BJ (cell line): ENCODE measurements at regions not wholly inside any gene's neighbourhood (a gene's known extent, or its start where the extent isn't known, plus 50 kb on each side); places are given as distances from the start of the nearest gene placed in this dataset.
"Not testable (repeated sequence)": the region's sequence is repeated elsewhere in the genome, so short reads cannot be mapped to it uniquely, and the experiment has no call there.

Experiments used
- CTCF ChIA-PET: fragments of 350-600 bp; formaldehyde crosslinking; extraction: SDS; loops from one replicate; lab custom pipeline; 2021; ENCODE audit warnings: antibody characterized with exemption, inconsistent platforms; lab: Yijun Ruan, JAX
- POLR2A ChIA-PET: fragments of 300-600 bp; sonication (Branson Sonifier 250); formaldehyde crosslinking; extraction: SDS; loops from one replicate; lab custom pipeline; 2021; ENCODE audit warnings: antibody characterized with exemption; lab: Charles Lee
- DNase-seq: peaks from one replicate; pipeline ENCODE4 v3.0.0-alpha.2; 2011; ENCODE audit warnings: low read depth
- H3K27me3 ChIP-seq: 2 replicates; pipeline ENCODE4 v1.6.0; 2011; ENCODE audit warnings: low read length; ENCODE audit not compliant: control insufficient read depth, insufficient read depth
- H3K36me3 ChIP-seq: 2 replicates; pipeline ENCODE4 v1.5.1; 2011; ENCODE audit warnings: low read length; ENCODE audit not compliant: control insufficient read depth, insufficient read depth
- H3K4me3 ChIP-seq: 2 replicates; pipeline ENCODE4 v1.5.1; 2011; ENCODE audit warnings: low read depth, mild to moderate bottlenecking, control low read depth, low read length
- CTCF ChIP-seq: IDR thresholded peaks from 2 replicates; pipeline ENCODE4 v1.5.1; 2011; ENCODE audit warnings: low read depth, mild to moderate bottlenecking, control low read depth, inconsistent platforms, low read length, moderate library complexity; ENCODE audit not compliant: insufficient read depth

GRCh38 chr17:45554479-45554878 lies 64.0 kb upstream of the PLEKHM1 start:
- POLR2A ChIA-PET, DNase-seq, CTCF ChIA-PET: not testable (repeated sequence)

GRCh38 chr17:45558821-45559220 lies 68.3 kb upstream of the PLEKHM1 start:
- H3K27me3 ChIP-seq, H3K4me3 ChIP-seq, H3K36me3 ChIP-seq, CTCF ChIA-PET, DNase-seq, POLR2A ChIA-PET: not testable (repeated sequence)

More at GRCh38 chr17:45554479-45554878, 64.0 kb upstream of the PLEKHM1 start:
- H3K27me3 ChIP-seq, H3K4me3 ChIP-seq, H3K36me3 ChIP-seq: not testable (repeated sequence)

- DNase-seq, POLR2A ChIA-PET, H3K4me3 ChIP-seq, H3K27me3 ChIP-seq, CTCF ChIA-PET, H3K36me3 ChIP-seq: not testable (repeated sequence)
Observed at GRCh38 chr17:45562868-45563267, 72.3 kb upstream of the PLEKHM1 start.

GRCh38 chr17:45563283-45563682 lies 72.8 kb upstream of the PLEKHM1 start:
- H3K27me3 ChIP-seq, H3K4me3 ChIP-seq, CTCF ChIA-PET, POLR2A ChIA-PET, H3K36me3 ChIP-seq, DNase-seq: not testable (repeated sequence)

- H3K36me3 ChIP-seq, DNase-seq, POLR2A ChIA-PET, H3K27me3 ChIP-seq, CTCF ChIA-PET, H3K4me3 ChIP-seq: not testable (repeated sequence)
Observed at GRCh38 chr17:45568275-45568674, 77.8 kb upstream of the PLEKHM1 start.

GRCh38 chr17:45573326-45573725 lies 82.8 kb upstream of the PLEKHM1 start:
- H3K27me3 ChIP-seq, H3K4me3 ChIP-seq, DNase-seq, H3K36me3 ChIP-seq, CTCF ChIA-PET, POLR2A ChIA-PET: not testable (repeated sequence)

GRCh38 chr17:45573924-45574770 lies 83.6 kb upstream of the PLEKHM1 start:
- H3K4me3 ChIP-seq: no peak overlapping the region
- H3K36me3 ChIP-seq: no peaks in the 10 kb centered on the region
- no peaks in the 10 kb centered on the region for H3K27me3 ChIP-seq
- CTCF ChIA-PET: no interaction called here
- no peak for DNase-seq
- TF ChIP-seq CTCF: no peak
- POLR2A ChIA-PET: no interaction called here

- no peak for DNase-seq
- Histone ChIP-seq H3K4me3 (no peak overlapping the region), H3K27me3 (no peaks in the 10 kb centered on the region), H3K36me3 (no peaks in the 10 kb centered on the region)
- TF ChIP-seq CTCF: no peak
- POLR2A ChIA-PET: no interaction called here
- CTCF ChIA-PET: interaction anchor here (0.6 kb wide), 1 partner anchor 712 kb away, joined by 3 read pairs; no protein-coding TSS in a partner anchor
Observed at GRCh38 chr17:45575126-45575885, 84.8 kb upstream of the PLEKHM1 start.

- H3K36me3 ChIP-seq, H3K4me3 ChIP-seq, DNase-seq, H3K27me3 ChIP-seq, POLR2A ChIA-PET, CTCF ChIA-PET: not testable (repeated sequence)
Observed at GRCh38 chr17:45576527-45577307, 86.2 kb upstream of the PLEKHM1 start.
